PC-9 (cell line): ENCODE measurements at regions not wholly inside any gene's neighbourhood (a gene's known extent, or its start where the extent isn't known, plus 50 kb on each side); places are given as distances from the start of the nearest gene placed in this dataset.

ENCODE experiments used
- CTCF ChIP-seq: fragments of 200-600 bp; sonication (generic); conservative IDR thresholded peaks from 2 replicates; pipeline ENCODE4 v1.6.1; 2017; ENCODE audit warnings: mixed run types, antibody characterized with exemption, mild to moderate bottlenecking, moderate library complexity
- EZH2 ChIP-seq: fragments of 200-600 bp; sonication (generic); IDR thresholded peaks from 2 replicates; pipeline ENCODE4 v1.8.0; 2017; ENCODE audit warnings: antibody characterized with exemption, low read depth

GRCh38 chr5:98209418-98209817 is 564.0 kb upstream of the RGMB start:
- no peak for TF ChIP-seq EZH2
- no peak for TF ChIP-seq CTCF
